SK-N-SH (cell line): ENCODE measurements at regions not wholly inside any gene's neighbourhood (a gene's known extent, or its start where the extent isn't known, plus 50 kb on each side); places are given as distances from the start of the nearest gene placed in this dataset.

Experiments
- CTCF ChIA-PET: fragments of 300-600, 350-600 bp; formaldehyde crosslinking; extraction: SDS; loops from one replicate; lab custom pipeline; 2021; lab: Yijun Ruan, JAX
- POLR2A ChIA-PET: fragments of 350-600 bp; sonication (Branson Sonifier 250); formaldehyde crosslinking; extraction: SDS; loops from one replicate; lab custom pipeline; 2020; ENCODE audit warnings: antibody characterized with exemption, inconsistent platforms; lab: Yijun Ruan, JAX
- DNase-seq: peaks from one replicate; pipeline ENCODE4 v3.0.0; 2012
- H2AFZ ChIP-seq: fragments of 200-600 bp; sonication (generic); 2 replicates; pipeline ENCODE4 v1.8.1; 2016; ENCODE audit warnings: antibody characterized with exemption, mild to moderate bottlenecking, low read depth
- H3F3A ChIP-seq: fragments of 200-600 bp; sonication (generic); replicated peaks from 2 replicates; pipeline ENCODE3; 2016; ENCODE audit warnings: antibody characterized with exemption, mild to moderate bottlenecking; ENCODE audit not compliant: insufficient read depth
- H3K27ac ChIP-seq, 2 experiments: fragments of 200-500 bp in 1 of 2; fragments of 200-600 bp in 1 of 2; sonication (Bioruptor generic) in 1 of 2; sonication (generic), shearing (Covaris generic) in 1 of 2; 2 replicates each; pipeline versions ENCODE4 v1.5.1 to v1.6.1; 2014 to 2016; ENCODE audit warnings: low read depth in 2 of 2, inconsistent platforms in 1 of 2, low read length in 1 of 2, mild to moderate bottlenecking in 1 of 2, mixed read lengths in 1 of 2
- H3K27me3 ChIP-seq: fragments of 200-600 bp; sonication (generic), shearing (Covaris generic); 2 replicates; pipeline ENCODE4 v1.6.1; 2016; ENCODE audit warnings: mixed run types; ENCODE audit not compliant: insufficient read depth
- H3K36me3 ChIP-seq, 2 experiments: fragments of 200-500 bp in 1 of 2; fragments of 200-600 bp in 1 of 2; sonication (Bioruptor generic) in 1 of 2; sonication (generic) in 1 of 2; replicated peaks in 1 of 2; 2 replicates each; pipeline versions ENCODE3 to v1.5.1; 2014 to 2016; ENCODE audit warnings: low read length in 1 of 2, mild to moderate bottlenecking in 1 of 2; ENCODE audit not compliant: insufficient read depth in 2 of 2, control insufficient read depth in 1 of 2
- H3K4me1 ChIP-seq, 2 experiments: fragments of 200-500 bp in 1 of 2; fragments of 200-600 bp in 1 of 2; sonication (Bioruptor generic) in 1 of 2; sonication (generic), shearing (Covaris generic) in 1 of 2; 2 replicates each; pipeline versions ENCODE4 v1.5.1 to v1.6.1; 2014 to 2016; ENCODE audit warnings: low read depth in 1 of 2, low read length in 1 of 2, mixed run types in 1 of 2; ENCODE audit not compliant: insufficient read depth in 2 of 2, control insufficient read depth in 1 of 2
- H3K4me2 ChIP-seq: fragments of 200-600 bp; sonication (generic), shearing (Covaris generic); 2 replicates; pipeline ENCODE4 v1.6.1; 2017; ENCODE audit warnings: mixed run types
- H3K4me3 ChIP-seq, 2 experiments: fragments of 200-500 bp in 1 of 2; fragments of 200-600 bp in 1 of 2; sonication (Bioruptor generic) in 1 of 2; sonication (generic), shearing (Covaris generic) in 1 of 2; 2 replicates each; pipeline versions ENCODE4 v1.5.1 to v1.8.1; 2014 to 2016; ENCODE audit warnings: low read depth in 2 of 2, inconsistent platforms in 1 of 2, low read length in 1 of 2, mild to moderate bottlenecking in 1 of 2, mixed read lengths in 1 of 2, moderate library complexity in 1 of 2
- H3K79me2 ChIP-seq: fragments of 200-600 bp; sonication (generic); 2 replicates; pipeline ENCODE4 v1.8.1; 2017; ENCODE audit warnings: mild to moderate bottlenecking; ENCODE audit not compliant: insufficient read depth
- H3K9ac ChIP-seq: fragments of 200-600 bp; sonication (generic); 2 replicates; pipeline ENCODE4 v1.6.1; 2017; ENCODE audit warnings: mixed run types
- H3K9me2 ChIP-seq: fragments of 200-600 bp; sonication (generic); 2 replicates; pipeline ENCODE4 v1.6.1; 2017; ENCODE audit warnings: mixed run types
- H3K9me3 ChIP-seq: fragments of 200-600 bp; sonication (generic); 2 replicates; pipeline ENCODE4 v1.6.1; 2017; ENCODE audit warnings: mixed run types, mild to moderate bottlenecking, moderate library complexity
- H4K20me1 ChIP-seq: fragments of 200-600 bp; sonication (generic); 2 replicates; pipeline ENCODE4 v1.6.1; 2017; ENCODE audit warnings: mild to moderate bottlenecking, mixed run types; ENCODE audit not compliant: insufficient read depth
- CHD2 ChIP-seq: fragments of 150-350 bp; IDR thresholded peaks from 2 replicates; pipeline ENCODE4 v1.6.1; 2018; ENCODE audit warnings: low read length; ENCODE audit not compliant: partially characterized antibody
- ELF1 ChIP-seq: IDR thresholded peaks from 2 replicates; pipeline ENCODE4 v1.4.0; 2012
- EP300 ChIP-seq, 2 experiments: IDR thresholded peaks; 2 replicates each; pipeline versions ENCODE4 v1.4.0 to v1.6.1; 2012; ENCODE audit warnings: borderline replicate concordance in 1 of 2, low read depth in 1 of 2, low read length in 1 of 2
- EZH2phosphoT487 ChIP-seq: fragments of 200-600 bp; sonication (generic); IDR thresholded peaks from 2 replicates; pipeline ENCODE4 v1.6.1; 2017; ENCODE audit warnings: low read depth, mixed run types, mild to moderate bottlenecking, antibody characterized with exemption, moderate library complexity, borderline replicate concordance
- GABPA ChIP-seq: IDR thresholded peaks from 2 replicates; pipeline ENCODE4 v1.4.0; 2012; ENCODE audit warnings: low read depth, mild to moderate bottlenecking
- GATA2 ChIP-seq: sonication (generic); formaldehyde crosslinking; IDR thresholded peaks from 2 replicates; pipeline ENCODE4 v1.5.0; 2020; ENCODE audit warnings: mild to moderate bottlenecking, missing genetic modification reagents
- JUND ChIP-seq: IDR thresholded peaks from 2 replicates; pipeline ENCODE4 v1.4.0; 2012
- MEF2A ChIP-seq: IDR thresholded peaks from 2 replicates; pipeline ENCODE4 v1.4.0; 2012; ENCODE audit warnings: low read depth, borderline replicate concordance
- MXI1 ChIP-seq: IDR thresholded peaks from 2 replicates; pipeline ENCODE4 v1.6.1; 2012; ENCODE audit warnings: mild to moderate bottlenecking, low read depth, low read length, improper control_type of control experiment
- NFIC ChIP-seq: IDR thresholded peaks from 2 replicates; pipeline ENCODE4 v1.4.0; 2012; ENCODE audit warnings: borderline replicate concordance
- NRF1 ChIP-seq: IDR thresholded peaks from 2 replicates; pipeline ENCODE4 v1.6.1; 2012; ENCODE audit warnings: low read depth, mild to moderate bottlenecking, low read length
- RAD21 ChIP-seq: IDR thresholded peaks from 2 replicates; pipeline ENCODE4 v1.6.1; 2012; ENCODE audit warnings: mild to moderate bottlenecking, low read length
- RCOR1 ChIP-seq: fragments of 150-350 bp; IDR thresholded peaks from 2 replicates; pipeline ENCODE4 v1.6.1; 2017; ENCODE audit warnings: antibody characterized with exemption, low read length
- RXRA ChIP-seq: IDR thresholded peaks from 2 replicates; pipeline ENCODE4 v1.4.0; 2012; ENCODE audit warnings: low read depth, mild to moderate bottlenecking, borderline replicate concordance
- SIN3A ChIP-seq: IDR thresholded peaks from 2 replicates; pipeline ENCODE4 v1.6.1; 2012; ENCODE audit warnings: low read depth, mild to moderate bottlenecking, low read length, moderate library complexity, borderline replicate concordance
- TAF1 ChIP-seq: IDR thresholded peaks from 2 replicates; pipeline ENCODE4 v1.6.1; 2012; ENCODE audit warnings: low read depth, mild to moderate bottlenecking, low read length, moderate library complexity, borderline replicate concordance
- TCF12 ChIP-seq: IDR thresholded peaks from 2 replicates; pipeline ENCODE4 v1.4.0; 2012
- TEAD4 ChIP-seq: IDR thresholded peaks from 2 replicates; pipeline ENCODE4 v1.4.0; 2012; ENCODE audit warnings: mild to moderate bottlenecking, borderline replicate concordance; ENCODE audit not compliant: insufficient read depth
- YY1 ChIP-seq: IDR thresholded peaks from 2 replicates; pipeline ENCODE4 v1.4.0; 2012; ENCODE audit warnings: low read depth, mild to moderate bottlenecking
- WGBS: methylation state at CpG from one replicate; pipeline ENCODE4 v1.1.6; 2017; ENCODE audit warnings: low lambda C conversion rate; 5-methylcytosine and 5-hydroxymethylcytosine counted together
- TF ChIP-seq, protein P1 (sequence below): IDR thresholded peaks from 2 replicates; pipeline ENCODE4; 2012
- TF ChIP-seq, protein P2 (sequence below): IDR thresholded peaks from 2 replicates; pipeline ENCODE4 v1.4.0; 2012; ENCODE audit warnings: low read depth, borderline replicate concordance
- TF ChIP-seq, protein P3 (sequence below): IDR thresholded peaks from 2 replicates; pipeline ENCODE4 v1.6.1; 2012; ENCODE audit warnings: mild to moderate bottlenecking, low read depth, low read length, moderate library complexity

DNA sequence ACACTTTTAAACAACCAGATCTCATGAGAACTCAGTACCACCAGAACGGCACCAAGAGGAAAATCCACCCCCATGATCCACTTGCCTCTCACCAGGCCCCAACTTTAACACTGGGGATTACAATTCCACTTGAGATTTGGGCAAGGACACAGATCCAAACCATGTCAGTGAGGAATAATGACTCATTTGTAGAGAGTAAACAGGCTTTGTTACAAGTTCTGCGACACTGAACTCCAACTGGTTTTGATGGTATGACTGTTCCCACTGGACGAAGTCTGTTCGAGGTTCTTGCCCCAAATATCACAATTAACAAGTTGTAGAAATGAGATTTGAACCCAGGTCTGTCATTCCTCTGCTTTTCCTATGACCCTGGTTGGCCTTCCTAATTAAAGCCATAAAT lies 718.1 kb upstream of the ID2 start:
- Histone ChIP-seq H3K36me3 (no peaks in the 10 kb centered on the region), H3K27me3 (no peaks in the 10 kb centered on the region), H3K9me3 (no peaks in the 10 kb centered on the region), H3K27ac (no peak overlapping the region), H3K4me1 (peaks cover 0 to 23% of the 10 kb centered on the region in 2 experiments; a peak in 2 of 4 replicates), H3F3A (no peaks in the 10 kb centered on the region), H2AFZ (no peak overlapping the region), H3K9me2 (no peaks in the 10 kb centered on the region), H3K4me3 (no peak overlapping the region), H3K9ac (no peak overlapping the region), H4K20me1 (no peaks in the 10 kb centered on the region), H3K4me2 (no peak overlapping the region), H3K79me2 (no peaks in the 10 kb centered on the region)
- ChIA-PET CTCF (interaction anchor here (2.7 kb wide), 1 partner anchor 10 kb away, joined by 6 read pairs; no protein-coding TSS in a partner anchor), POLR2A (no interaction called here)
- TF ChIP-seq ELF1 (no peak), MXI1 (no peak), NRF1 (no peak), SIN3A (no peak), RXRA (no peak), CHD2 (no peak), TCF12 (no peak), GATA2 (CRISPR knock-in tag) (no peak), NFIC (no peak), YY1 (no peak), MEF2A (no peak), EZH2phosphoT487 (no peak), TAF1 (no peak)
- TF ChIP-seq, protein P1, sequence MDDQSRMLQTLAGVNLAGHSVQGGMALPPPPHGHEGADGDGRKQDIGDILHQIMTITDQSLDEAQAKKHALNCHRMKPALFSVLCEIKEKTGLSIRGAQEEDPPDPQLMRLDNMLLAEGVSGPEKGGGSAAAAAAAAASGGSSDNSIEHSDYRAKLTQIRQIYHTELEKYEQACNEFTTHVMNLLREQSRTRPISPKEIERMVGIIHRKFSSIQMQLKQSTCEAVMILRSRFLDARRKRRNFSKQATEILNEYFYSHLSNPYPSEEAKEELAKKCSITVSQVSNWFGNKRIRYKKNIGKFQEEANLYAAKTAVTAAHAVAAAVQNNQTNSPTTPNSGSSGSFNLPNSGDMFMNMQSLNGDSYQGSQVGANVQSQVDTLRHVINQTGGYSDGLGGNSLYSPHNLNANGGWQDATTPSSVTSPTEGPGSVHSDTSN = no peak
- TF ChIP-seq, protein P2, sequence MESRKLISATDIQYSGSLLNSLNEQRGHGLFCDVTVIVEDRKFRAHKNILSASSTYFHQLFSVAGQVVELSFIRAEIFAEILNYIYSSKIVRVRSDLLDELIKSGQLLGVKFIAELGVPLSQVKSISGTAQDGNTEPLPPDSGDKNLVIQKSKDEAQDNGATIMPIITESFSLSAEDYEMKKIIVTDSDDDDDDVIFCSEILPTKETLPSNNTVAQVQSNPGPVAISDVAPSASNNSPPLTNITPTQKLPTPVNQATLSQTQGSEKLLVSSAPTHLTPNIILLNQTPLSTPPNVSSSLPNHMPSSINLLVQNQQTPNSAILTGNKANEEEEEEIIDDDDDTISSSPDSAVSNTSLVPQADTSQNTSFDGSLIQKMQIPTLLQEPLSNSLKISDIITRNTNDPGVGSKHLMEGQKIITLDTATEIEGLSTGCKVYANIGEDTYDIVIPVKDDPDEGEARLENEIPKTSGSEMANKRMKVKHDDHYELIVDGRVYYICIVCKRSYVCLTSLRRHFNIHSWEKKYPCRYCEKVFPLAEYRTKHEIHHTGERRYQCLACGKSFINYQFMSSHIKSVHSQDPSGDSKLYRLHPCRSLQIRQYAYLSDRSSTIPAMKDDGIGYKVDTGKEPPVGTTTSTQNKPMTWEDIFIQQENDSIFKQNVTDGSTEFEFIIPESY = no peak
- 61% methylated on average over 4 of the region's 4 CpGs for WGBS
- DNase-seq = no peak

DNA sequence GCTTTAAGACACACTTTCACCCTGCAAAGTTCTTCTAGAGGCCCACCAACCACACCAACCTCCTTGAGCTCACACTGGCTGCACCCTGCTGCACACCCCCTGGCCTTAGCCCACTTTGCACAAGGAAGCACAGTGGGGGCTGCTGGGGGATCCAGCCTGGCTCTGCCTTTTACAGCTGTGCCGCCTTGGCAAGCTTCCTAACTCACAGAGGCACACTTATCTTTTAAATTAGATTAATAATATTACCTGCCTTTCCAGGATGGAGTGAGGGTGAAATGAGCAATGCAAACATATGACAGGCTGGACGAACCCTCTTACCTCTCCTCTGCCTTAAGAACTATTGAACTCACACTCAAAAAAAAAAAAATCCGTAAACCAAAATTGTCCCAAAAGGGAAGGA lies 715.8 kb upstream of the ID2 start:
- Histone ChIP-seq H3K27ac (no peak overlapping the region), H3K4me1 (peaks cover 0 to 29% of the 10 kb centered on the region in 2 experiments; a peak in 2 of 4 replicates), H2AFZ (no peak overlapping the region), H3K27me3 (no peaks in the 10 kb centered on the region), H3K79me2 (no peaks in the 10 kb centered on the region), H3K4me3 (no peak overlapping the region), H3K9me3 (no peaks in the 10 kb centered on the region), H3K9ac (no peak overlapping the region), H4K20me1 (no peaks in the 10 kb centered on the region), H3K4me2 (no peak overlapping the region), H3K9me2 (no peaks in the 10 kb centered on the region), H3K36me3 (no peaks in the 10 kb centered on the region), H3F3A (no peaks in the 10 kb centered on the region)
- peak; percentile 80 for DNase-seq
- WGBS = 35% methylated on average over 3 of the region's 3 CpGs
- ChIA-PET CTCF (interaction anchor here (1.4 to 2.2 kb wide), 2 partner anchors 12 to 539 kb away, joined by 6 to 10 read pairs; no protein-coding TSS in a partner anchor), POLR2A (interaction anchor here (0.5 to 1.2 kb wide), 2 partner anchors 12 to 930 kb away, joined by 3 to 7 read pairs; no protein-coding TSS in a partner anchor)
- peak in 1 of 2 experiments; percentile 89; a peak in 2 of 4 replicates for TF ChIP-seq EP300 (IDR thresholded peaks at IDR 0.05; ENCODE audit: borderline replicate concordance in 1 of 2, low read depth in 1 of 2, low read length in 1 of 2)
- no peak for TF ChIP-seq RXRA
- no peak for TF ChIP-seq TAF1
- peak; percentile 78 for TF ChIP-seq GATA2 (CRISPR knock-in tag)
- TF ChIP-seq EZH2phosphoT487 = no peak
- peak; percentile 33 for TF ChIP-seq RAD21
- TF ChIP-seq GABPA = no peak
- no peak for TF ChIP-seq NRF1
- TF ChIP-seq SIN3A = no peak
- TF ChIP-seq JUND = no peak
- peak; percentile 81 for TF ChIP-seq CHD2
- TF ChIP-seq RCOR1 = peak; percentile 72
- TF ChIP-seq MEF2A = no peak
- no peak for TF ChIP-seq TEAD4
- TF ChIP-seq, protein P3, sequence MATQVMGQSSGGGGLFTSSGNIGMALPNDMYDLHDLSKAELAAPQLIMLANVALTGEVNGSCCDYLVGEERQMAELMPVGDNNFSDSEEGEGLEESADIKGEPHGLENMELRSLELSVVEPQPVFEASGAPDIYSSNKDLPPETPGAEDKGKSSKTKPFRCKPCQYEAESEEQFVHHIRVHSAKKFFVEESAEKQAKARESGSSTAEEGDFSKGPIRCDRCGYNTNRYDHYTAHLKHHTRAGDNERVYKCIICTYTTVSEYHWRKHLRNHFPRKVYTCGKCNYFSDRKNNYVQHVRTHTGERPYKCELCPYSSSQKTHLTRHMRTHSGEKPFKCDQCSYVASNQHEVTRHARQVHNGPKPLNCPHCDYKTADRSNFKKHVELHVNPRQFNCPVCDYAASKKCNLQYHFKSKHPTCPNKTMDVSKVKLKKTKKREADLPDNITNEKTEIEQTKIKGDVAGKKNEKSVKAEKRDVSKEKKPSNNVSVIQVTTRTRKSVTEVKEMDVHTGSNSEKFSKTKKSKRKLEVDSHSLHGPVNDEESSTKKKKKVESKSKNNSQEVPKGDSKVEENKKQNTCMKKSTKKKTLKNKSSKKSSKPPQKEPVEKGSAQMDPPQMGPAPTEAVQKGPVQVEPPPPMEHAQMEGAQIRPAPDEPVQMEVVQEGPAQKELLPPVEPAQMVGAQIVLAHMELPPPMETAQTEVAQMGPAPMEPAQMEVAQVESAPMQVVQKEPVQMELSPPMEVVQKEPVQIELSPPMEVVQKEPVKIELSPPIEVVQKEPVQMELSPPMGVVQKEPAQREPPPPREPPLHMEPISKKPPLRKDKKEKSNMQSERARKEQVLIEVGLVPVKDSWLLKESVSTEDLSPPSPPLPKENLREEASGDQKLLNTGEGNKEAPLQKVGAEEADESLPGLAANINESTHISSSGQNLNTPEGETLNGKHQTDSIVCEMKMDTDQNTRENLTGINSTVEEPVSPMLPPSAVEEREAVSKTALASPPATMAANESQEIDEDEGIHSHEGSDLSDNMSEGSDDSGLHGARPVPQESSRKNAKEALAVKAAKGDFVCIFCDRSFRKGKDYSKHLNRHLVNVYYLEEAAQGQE = no peak
